ENCODE measurements at regions not wholly inside any gene's neighbourhood (a gene's known extent, or its start where the extent isn't known, plus 50 kb on each side); places are given as distances from the start of the nearest gene placed in this dataset.

DNA sequence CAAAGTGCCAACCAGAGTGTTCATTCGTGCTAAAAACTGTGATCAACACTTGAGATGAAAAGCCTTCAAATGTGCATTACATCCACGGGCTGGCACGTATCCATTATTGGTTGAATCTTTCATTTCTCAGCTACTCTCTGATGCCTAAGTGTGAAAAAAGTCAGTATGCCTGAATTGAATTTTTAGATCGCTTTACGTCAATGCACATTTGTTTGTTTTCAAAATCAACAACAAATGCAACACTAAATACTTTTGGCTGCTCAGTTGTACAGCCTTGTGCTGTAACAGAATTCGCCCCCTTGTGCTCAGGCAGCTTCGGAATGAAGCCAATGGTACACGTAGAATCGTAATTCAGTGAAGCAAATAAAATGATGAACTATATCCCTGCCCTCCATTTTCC is 446.5 kb upstream of the NRP1 start:
- no peak overlapping the region for H3K27ac ChIP-seq (ENCODE audit: low read length in 2 of 2)
- Mint-ChIP-seq H3K4me3 (no peak overlapping the region), H3K4me1 (no peaks in the 10 kb centered on the region), H3K27ac (no peak overlapping the region), H3K9me3 (ENCODE audit: insufficient read depth) (no peaks in the 10 kb centered on the region), H3K27me3 (no peaks in the 10 kb centered on the region)
- WGBS (ENCODE audit: insufficient coverage): 94% methylated on average over 5 of the region's 9 CpGs
- CTCF ChIA-PET: no interaction called here
- H2AFZ ChIP-seq (ENCODE audit: insufficient read depth, low read depth, low read length, poor library complexity, severe bottlenecking): no peak overlapping the region
- H3K9me3 ChIP-seq (ENCODE audit: control extremely low read depth in 1 of 3, control insufficient read depth in 2 of 3, insufficient read depth in 1 of 3, low read length in 2 of 3): no peaks in the 10 kb centered on the region
- H3K79me2 ChIP-seq (ENCODE audit: control insufficient read depth, insufficient read depth, low read length): no peaks in the 10 kb centered on the region
- intact Hi-C loops (cut with micrococcal nuclease): no loop called here
- ATAC-seq (ENCODE audit: low read depth): no peak
- no peak for TF ChIP-seq EZH2 (IDR thresholded peaks at IDR 0.05; ENCODE audit: borderline replicate concordance, insufficient read depth, low read depth, low read length, poor library complexity, severe bottlenecking)
- TF ChIP-seq, protein P1, sequence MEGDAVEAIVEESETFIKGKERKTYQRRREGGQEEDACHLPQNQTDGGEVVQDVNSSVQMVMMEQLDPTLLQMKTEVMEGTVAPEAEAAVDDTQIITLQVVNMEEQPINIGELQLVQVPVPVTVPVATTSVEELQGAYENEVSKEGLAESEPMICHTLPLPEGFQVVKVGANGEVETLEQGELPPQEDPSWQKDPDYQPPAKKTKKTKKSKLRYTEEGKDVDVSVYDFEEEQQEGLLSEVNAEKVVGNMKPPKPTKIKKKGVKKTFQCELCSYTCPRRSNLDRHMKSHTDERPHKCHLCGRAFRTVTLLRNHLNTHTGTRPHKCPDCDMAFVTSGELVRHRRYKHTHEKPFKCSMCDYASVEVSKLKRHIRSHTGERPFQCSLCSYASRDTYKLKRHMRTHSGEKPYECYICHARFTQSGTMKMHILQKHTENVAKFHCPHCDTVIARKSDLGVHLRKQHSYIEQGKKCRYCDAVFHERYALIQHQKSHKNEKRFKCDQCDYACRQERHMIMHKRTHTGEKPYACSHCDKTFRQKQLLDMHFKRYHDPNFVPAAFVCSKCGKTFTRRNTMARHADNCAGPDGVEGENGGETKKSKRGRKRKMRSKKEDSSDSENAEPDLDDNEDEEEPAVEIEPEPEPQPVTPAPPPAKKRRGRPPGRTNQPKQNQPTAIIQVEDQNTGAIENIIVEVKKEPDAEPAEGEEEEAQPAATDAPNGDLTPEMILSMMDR (IDR thresholded peaks at IDR 0.05): no peak
- no peak for DNase-seq
- H4K20me1 ChIP-seq (ENCODE audit: control insufficient read depth, insufficient read depth, low read length, poor library complexity, severe bottlenecking): no peaks in the 10 kb centered on the region
- no peak overlapping the region for H3K4me2 ChIP-seq (replicated peaks; ENCODE audit: low read depth, low read length, poor library complexity, severe bottlenecking)
- no peaks in the 10 kb centered on the region for H3K36me3 ChIP-seq (replicated peaks in 1 of 2; ENCODE audit: control extremely low read depth in 1 of 2, control insufficient read depth in 1 of 2, extremely low read depth in 1 of 2, insufficient read depth in 2 of 2, low read length in 1 of 2)
- POLR2A ChIA-PET: no interaction called here
- H3K4me3 ChIP-seq (ENCODE audit: control extremely low read depth in 1 of 5, extremely low read depth in 1 of 5, insufficient read depth in 1 of 5, low read depth in 2 of 5, low read length in 4 of 5): no peak overlapping the region
- H3K27me3 ChIP-seq (replicated peaks in 1 of 4; ENCODE audit: control extremely low read depth in 1 of 4, control insufficient read depth in 3 of 4, insufficient read depth in 4 of 4, low read length in 3 of 4): no peaks in the 10 kb centered on the region
- H3K4me1 ChIP-seq (ENCODE audit: control insufficient read depth in 2 of 2, insufficient read depth in 2 of 2, low read length in 2 of 2): no peaks in the 10 kb centered on the region
- H3K9ac ChIP-seq (ENCODE audit: low read length): no peak overlapping the region

DNA sequence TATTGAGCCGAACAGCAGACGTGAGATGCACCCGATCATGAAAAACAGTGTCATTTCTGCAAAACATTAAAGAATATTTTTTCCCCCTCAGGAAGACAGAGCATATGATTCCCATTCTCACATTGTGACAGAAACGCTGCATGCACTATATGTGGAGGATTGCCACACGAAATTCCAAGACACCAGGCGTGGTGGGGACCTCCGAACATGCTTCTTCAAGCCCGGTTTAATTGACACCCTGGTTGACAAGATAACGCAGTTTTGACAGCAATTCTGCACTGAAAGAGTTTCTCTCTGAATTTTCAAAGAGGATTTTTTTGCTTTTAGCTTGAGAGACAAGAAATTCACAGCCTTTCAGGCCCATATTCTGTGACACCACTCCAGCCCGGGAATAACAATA is 442.8 kb upstream of the NRP1 start:
- H3K27me3 Mint-ChIP-seq: no peaks in the 10 kb centered on the region
- H2AFZ ChIP-seq (ENCODE audit: insufficient read depth, low read depth, low read length, poor library complexity, severe bottlenecking): no peak overlapping the region
- H3K4me1 ChIP-seq (ENCODE audit: control insufficient read depth in 2 of 2, insufficient read depth in 2 of 2, low read length in 2 of 2): no peaks in the 10 kb centered on the region
- DNase-seq (no peak), ATAC-seq (ENCODE audit: low read depth) (no peak)
- no peak overlapping the region for H3K9ac ChIP-seq (ENCODE audit: low read length)
- TF ChIP-seq, protein P1 (IDR thresholded peaks at IDR 0.05): no peak
- no peak for TF ChIP-seq EZH2 (IDR thresholded peaks at IDR 0.05; ENCODE audit: borderline replicate concordance, insufficient read depth, low read depth, low read length, poor library complexity, severe bottlenecking)
- no peaks in the 10 kb centered on the region for H3K9me3 Mint-ChIP-seq (ENCODE audit: insufficient read depth)
- H3K27me3 ChIP-seq (replicated peaks in 1 of 4; ENCODE audit: control extremely low read depth in 1 of 4, control insufficient read depth in 3 of 4, insufficient read depth in 4 of 4, low read length in 3 of 4): no peaks in the 10 kb centered on the region
- CTCF ChIA-PET: no interaction called here
- H3K79me2 ChIP-seq (ENCODE audit: control insufficient read depth, insufficient read depth, low read length): no peaks in the 10 kb centered on the region
- H3K36me3 ChIP-seq (replicated peaks in 1 of 2; ENCODE audit: control extremely low read depth in 1 of 2, control insufficient read depth in 1 of 2, extremely low read depth in 1 of 2, insufficient read depth in 2 of 2, low read length in 1 of 2): no peaks in the 10 kb centered on the region
- H3K4me2 ChIP-seq (replicated peaks; ENCODE audit: low read depth, low read length, poor library complexity, severe bottlenecking): no peak overlapping the region
- POLR2A ChIA-PET: no interaction called here
- H3K27ac ChIP-seq (ENCODE audit: low read length in 2 of 2): no peak overlapping the region
- no peak overlapping the region for H3K27ac Mint-ChIP-seq
- H3K4me3 ChIP-seq (ENCODE audit: control extremely low read depth in 1 of 5, extremely low read depth in 1 of 5, insufficient read depth in 1 of 5, low read depth in 2 of 5, low read length in 4 of 5): no peak overlapping the region
- peaks cover 2% of the 10 kb centered on the region for H3K4me1 Mint-ChIP-seq
- intact Hi-C loops (cut with micrococcal nuclease): no loop called here
- no peaks in the 10 kb centered on the region for H4K20me1 ChIP-seq (ENCODE audit: control insufficient read depth, insufficient read depth, low read length, poor library complexity, severe bottlenecking)
- H3K4me3 Mint-ChIP-seq: no peak overlapping the region
- H3K9me3 ChIP-seq (ENCODE audit: control extremely low read depth in 1 of 3, control insufficient read depth in 2 of 3, insufficient read depth in 1 of 3, low read length in 2 of 3): peaks cover 0 to 12% (median 0%) of the 10 kb centered on the region in 3 donors
- 76% methylated on average over 7 of the region's 10 CpGs for WGBS (ENCODE audit: insufficient coverage)

Measured in B cell (primary cell).